HCEC 1CT (cell line): ENCODE measurements at regions not wholly inside any gene's neighbourhood (a gene's known extent, or its start where the extent isn't known, plus 50 kb on each side); places are given as distances from the start of the nearest gene placed in this dataset.
A peak's percentile ranks its signal among the peaks of the same experiment; 100 is the strongest.

Source experiments
- DNase-seq: peaks from one replicate; pipeline ENCODE4 v3.0.0-alpha.2; 2017

DNA sequence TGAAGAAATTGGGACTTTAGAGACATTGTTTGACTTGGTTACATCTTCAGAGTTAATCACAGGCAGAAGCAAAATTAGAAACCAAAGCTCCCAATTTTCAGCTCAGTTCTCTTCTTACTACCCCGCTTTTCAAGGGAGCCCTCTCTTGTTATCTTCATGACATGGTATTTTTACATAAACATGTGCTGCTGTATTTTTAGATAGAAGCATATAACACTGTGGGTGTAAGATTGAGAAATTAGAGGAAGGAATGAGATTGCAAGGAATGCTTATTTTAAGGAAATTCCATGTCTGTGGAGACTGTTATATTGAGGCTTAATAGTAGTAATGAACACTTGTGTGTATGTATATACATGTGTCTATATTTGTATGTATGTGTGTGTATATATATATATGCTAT is 401.6 kb downstream of the TMEM232 start:
- no peak for DNase-seq

DNA sequence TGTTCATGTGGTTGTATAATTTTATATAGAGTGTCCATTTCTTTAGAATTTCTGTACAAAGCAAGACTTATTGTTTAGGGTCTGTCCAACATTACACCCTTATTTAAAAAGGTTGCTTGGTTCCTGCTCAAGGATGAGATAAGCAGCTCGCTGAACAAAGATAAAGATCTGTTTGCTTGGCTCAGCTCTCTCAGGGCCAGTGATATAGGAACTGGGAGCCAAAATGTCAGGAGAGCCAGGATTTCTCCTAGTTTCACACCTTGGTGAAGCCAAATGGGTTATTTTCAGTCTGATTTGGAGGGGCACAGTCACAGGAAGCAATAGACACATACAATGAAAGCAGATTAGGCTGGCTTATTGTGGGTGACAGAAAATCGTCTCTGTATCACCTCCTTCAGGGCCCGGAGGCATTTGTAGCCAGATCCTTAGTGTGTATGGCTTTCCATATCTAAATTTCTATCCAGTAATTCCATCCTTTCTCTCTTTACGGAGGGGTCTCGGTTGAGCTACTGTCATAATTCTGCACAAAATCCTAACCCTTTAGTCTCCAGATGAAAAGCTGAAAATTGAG is 396.4 kb downstream of the TMEM232 start:
- DNase-seq, result no peak

DNA sequence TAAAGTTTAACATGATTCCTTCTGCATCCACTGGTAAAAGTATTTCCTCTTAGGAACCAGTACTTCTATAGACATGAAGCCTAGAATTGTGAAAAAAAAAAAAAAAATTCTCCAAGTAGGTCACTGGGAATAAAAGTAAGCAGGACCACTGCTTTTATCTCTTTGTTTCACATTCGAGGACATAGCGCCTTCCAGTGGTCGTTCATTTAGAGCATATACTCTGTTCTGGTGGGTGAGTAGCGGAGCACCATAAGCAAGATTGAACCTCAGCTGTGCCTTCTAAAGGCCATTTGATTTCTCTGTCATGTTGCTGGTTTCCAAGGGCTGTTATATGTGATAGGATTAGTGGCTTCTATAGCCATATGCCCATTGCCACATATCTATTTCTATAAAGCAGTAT is 393.1 kb downstream of the TMEM232 start:
- DNase-seq, result peak; percentile 12

DNA sequence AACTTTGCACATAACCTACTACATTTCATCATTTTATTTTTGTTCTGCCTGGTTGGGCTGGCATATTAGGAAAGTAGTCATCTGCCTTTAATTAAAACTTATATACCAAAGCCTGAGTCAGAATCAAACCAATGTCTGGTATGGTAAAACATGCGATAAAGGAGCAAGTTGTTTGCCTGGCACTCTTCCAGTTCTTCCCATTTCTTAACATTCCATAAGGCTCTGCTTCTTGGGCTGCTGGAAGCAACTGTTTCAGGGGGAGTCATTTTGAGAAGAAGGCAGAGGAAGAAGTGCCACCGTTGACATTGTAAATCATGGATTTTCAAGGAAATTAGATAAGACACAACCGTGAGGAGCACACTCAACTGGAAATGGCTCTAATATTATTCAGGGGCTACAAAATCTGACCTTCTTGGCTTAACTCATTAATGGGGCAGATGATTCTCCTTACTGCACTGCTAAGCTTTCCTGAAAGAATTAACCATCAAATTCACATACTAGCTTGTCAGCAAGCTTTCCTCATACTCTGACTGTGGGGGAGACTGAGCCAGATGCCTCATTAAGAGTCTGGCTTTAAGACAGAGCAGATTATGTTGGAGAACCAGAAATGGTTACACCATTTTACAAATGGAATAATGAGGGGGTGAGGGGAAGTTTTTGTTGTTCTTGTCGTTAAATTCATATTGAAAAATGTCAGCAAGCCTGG is 391.0 kb downstream of the TMEM232 start:
- no peak for DNase-seq

DNA sequence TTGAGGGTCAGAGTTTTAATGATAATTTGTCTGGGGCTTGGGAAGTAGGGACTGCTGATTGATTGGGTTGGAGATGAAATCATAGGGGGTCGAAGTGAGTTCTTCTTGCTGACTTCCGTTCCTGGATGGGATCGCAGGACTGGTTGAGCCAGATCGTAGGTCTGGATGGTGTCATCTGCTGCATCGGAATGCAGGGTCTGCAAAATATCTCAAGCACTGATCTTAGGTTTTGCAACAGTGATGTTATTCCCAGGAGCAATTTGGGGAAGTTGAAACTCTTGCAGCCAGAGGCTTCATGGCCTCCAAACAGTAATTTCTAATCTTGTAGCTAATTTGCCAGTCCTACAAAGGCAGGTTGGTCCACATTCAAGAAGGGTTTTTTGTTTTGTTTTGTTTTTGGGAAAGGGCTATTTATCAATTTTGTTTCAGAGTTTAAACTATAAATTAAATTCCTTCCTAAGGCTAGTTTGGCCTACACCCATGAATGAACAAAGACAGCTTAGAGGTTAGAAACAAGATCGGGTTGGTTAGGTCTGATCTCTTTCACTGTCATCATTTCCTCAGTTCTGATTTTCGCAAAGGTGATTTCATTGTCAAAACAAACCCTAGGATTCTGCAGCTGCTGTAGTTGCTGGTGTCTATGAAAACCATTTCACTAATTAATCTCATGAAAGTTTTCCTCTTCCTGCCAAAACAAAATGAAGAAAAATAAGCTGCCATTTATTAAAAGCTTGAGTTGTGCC is 388.0 kb downstream of the TMEM232 start:
- DNase-seq, result no peak

DNA sequence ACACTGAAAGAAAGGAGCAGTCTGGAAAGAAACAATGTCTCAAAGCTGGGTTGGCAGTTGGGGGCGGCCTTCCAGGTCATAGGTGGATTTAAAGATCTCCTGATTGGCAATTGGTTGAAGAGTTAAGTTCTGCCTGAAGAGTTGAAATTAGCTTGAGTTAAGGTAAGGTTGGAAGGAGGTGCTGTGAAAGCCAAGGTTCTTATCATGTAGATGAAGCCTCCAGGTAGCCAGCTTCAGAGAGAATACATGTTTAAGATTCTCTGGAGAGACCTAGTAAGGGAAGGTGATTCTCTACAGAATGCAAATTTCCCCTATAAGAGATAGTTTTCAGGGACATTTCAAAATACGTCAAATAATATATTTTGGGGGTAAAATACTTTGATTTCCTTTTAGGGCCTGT is 387.1 kb downstream of the TMEM232 start:
- DNase-seq, result no peak

DNA sequence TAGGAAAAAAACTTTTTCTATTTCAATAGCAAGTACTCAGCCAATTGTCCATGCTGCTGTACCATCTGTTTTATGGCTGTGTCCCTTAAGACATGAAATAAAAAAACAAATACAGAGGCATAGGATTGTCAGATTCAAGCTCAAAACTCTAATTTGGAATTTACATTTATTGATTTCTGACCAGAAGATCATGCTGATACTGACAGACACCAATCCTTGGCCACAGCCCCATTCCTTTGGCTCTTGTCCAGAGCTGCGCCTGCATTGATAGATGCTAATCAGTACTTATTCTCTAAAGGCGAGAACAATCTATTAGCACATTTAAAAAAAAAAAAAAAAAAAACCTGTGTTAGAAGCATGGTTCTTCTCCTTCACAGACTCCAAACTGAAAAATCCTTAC is 384.6 kb downstream of the TMEM232 start:
- DNase-seq, result no peak

DNA sequence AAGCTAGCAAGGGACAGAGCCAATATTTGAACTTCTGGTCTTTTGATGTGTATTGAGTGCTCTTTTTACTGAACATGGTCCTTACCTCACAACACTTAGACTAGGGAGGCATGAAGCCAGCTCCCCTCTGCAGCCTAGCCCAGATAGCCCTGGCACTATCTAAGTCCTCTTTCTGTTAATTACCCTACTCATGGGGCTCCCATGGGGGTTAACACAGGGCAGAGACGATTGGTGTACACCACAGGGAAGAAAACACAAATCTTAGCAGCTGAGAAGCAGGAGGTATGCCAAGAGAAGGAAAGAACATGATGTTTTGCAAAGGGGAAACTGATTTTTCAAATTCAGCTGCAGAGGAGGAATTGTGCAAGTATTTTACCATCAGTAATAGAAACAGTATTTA is 383.8 kb downstream of the TMEM232 start:
- no peak for DNase-seq

DNA sequence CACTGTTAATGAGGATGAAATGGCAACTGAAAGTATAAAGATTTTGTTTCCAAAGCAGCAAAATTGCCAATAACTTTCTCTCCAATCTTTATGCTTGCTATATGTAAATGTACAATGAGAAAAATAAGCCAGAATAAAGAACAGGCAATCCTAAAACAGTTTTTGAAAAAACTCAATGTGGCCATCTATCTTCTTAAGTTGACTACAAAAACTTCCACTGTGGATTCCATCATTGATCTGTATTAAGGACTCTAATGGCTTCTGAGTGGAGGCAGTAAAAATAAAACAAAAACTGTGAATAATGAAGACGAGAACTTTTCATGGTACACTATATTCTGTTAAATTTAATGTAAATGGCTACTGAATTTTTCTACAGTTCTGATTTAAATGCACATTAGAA is 382.9 kb downstream of the TMEM232 start:
- no peak for DNase-seq

DNA sequence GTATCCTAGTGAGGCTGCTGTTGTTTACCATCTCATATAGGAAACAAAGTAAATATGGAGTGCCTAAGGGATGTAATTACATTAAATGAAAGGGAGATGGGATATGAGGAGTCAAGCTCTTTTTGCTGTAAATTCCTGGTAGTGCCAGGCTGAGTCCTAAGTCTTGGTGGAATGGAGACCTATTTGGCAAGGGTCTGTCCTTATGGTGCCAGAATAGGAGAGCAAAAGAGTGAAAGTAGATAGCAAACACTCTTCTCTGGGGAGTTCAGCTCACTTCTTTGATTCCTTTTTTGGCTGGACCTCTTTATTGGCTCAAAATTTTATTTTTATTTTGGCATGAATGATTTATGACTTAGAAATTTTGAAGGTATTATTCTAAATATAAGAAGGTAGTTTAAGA is 380.8 kb downstream of the TMEM232 start:
- no peak for DNase-seq

DNA sequence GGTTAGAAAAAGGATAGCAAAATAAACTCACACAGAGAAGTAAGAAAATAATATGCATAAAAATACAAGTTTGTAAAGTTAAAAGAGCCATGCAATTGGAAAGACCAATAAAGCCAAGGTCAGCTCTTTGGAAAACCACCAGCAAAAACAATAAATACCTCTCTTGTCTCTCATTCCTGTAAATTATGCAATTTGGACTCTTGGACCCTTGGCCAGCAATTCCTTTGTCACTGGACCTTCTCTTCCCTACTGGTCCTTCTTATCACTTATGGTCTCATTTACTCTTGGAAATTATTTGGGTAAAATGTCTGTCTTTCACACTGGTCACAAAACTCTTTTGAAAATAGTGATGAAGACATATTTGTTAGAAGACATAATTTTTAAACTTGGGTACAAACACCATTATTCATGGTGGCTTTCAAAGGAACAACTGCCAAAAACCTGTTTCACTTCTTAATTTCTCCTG is 379.5 kb downstream of the TMEM232 start:
- no peak for DNase-seq

DNA sequence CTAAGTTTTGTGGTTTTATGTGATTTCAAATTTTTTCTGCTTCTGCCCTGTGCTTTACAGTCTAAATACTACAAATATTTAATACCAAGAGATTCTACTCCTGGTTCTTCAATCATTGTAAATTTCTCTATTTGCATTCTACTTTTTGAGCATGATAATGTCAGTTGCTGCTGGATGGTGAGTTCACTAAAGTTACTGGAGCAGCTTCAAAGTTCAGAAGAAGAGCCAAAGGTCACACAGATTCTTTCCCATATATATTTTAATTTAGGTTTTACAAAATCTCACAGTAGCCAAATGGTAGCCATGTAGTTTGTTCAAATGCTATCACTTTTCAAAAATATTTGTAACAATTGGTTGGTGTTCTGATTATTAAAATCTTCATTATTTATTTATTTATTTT is 378.7 kb downstream of the TMEM232 start:
- no peak for DNase-seq

DNA sequence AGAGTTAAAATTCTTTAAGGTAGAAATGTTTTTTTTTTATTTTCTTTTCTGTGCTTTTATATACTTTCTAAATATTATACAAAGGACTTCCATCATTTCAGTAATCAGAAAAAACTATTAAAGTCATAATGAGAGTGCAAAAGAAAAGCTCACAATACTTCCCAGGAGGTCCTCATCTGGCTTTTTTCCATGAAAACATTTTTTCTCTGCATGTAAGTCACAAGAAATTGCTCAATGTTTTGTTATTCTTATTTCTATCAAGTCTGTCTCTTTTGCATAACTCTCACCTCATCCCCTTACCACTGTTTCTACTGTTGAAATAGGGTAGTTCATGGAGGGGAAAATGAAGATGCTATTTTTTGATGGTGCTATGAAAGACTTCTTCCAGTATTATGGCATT is 375.0 kb downstream of the TMEM232 start:
- DNase-seq, result no peak

DNA sequence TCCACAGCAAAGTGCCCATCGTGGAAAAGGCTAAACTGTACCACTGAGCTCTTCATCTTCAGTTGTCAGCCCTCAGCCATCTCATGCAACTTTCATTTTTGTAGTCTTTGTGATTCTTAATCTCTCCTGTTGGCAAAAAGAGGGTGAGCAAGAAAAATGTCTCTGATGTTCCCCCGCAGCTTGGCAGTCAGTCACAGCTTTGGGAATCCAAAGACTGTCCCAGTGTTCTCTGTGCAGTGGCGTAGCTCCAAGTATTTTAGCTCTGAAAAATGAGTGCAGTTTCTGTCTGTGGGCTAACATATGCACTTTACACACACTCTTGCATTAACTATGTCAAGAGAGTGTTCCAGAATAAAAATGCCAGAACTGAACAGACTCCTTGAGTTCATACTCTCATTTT is 372.2 kb downstream of the TMEM232 start:
- DNase-seq, result no peak

DNA sequence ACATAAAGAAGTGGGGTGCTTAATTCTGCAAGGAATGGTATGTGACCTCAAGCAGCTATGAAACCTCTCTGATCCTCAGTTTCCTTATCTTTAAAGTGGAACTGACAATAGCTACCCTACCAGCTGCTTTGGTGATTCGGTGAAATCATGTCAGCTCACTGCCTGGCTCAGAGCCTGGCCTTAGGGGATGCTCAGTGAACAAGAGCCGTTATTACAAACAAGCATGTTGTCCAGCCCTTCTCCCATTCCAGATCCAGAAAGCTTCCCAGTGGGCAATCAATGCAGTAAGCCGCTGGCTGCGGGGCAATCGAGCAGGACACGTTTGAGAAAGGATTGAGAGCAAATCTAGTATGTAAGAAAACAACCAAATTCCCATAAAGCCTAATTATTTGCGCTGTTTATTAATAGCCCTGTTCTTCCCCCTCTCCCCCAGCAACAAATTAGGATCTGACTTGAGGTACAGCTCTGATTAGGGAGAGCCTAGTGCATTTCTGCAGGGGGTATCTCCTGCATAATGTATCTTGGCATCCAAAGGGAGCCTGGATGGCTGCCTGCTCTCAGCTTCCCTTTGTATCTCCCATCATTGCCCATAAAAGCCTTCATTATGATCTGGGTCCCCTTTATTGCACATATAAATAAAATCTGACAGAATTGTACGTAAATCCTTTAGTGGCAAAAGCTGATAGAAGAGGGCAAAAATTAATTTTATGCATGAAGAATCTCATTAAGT is 371.4 kb downstream of the TMEM232 start:
- DNase-seq, result no peak

DNA sequence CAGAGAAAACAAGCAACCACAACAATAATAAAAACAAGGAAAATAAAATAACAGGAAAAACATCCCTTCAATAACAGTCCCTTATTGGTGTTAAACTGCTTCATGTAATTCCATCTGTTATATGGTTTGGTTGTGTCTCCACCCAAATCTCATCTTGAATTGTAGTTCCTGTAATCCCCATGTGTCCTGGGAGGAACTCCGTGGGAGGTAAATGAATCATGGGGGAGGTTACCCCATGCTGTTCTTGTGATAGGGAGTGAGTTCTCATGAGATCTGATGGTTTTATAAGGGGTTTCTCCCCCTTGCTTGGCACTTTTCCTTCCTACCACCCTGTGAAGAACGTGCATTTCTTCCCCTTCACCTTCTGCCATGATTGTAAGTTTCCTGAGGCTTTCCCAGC is 369.8 kb downstream of the TMEM232 start:
- DNase-seq, result no peak

DNA sequence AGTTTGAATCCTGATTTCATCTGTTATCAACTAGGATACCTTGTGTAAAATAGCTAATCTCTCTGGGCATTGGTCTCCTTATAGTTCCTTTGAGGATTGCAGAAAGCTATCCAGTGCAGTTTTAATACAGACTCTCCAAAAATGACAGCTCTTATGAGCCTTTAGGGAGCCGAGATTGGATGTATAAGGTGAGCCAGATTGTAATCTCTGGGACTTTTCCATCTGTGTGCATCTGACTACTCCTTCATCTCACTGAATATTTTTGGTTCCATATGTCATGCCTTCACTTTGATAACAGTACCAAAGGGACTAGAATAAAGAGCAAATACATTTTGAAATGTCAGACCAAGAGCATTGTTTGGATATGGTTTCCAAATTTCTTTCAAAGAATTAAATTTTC is 367.2 kb downstream of the TMEM232 start:
- DNase-seq, result no peak

DNA sequence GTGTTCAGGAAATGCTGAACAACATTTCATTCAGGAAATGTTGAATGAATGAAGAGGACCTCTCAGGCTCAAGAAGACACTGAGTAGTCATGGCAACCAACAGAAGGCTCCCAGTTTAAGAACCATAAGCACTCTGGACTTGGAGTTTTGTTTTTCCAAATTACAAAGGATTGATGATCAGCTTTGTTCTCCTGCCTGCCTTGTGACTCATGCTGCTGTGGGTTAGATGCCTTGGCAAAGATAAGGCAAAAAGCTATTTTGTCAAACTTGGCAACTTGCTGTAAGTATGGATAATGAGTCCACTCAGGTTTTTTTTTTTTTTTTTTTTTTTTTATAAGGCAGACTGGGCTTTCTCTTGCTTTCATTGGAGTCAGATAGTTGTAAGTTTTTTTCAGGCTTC is 365.0 kb downstream of the TMEM232 start:
- DNase-seq, result no peak

DNA sequence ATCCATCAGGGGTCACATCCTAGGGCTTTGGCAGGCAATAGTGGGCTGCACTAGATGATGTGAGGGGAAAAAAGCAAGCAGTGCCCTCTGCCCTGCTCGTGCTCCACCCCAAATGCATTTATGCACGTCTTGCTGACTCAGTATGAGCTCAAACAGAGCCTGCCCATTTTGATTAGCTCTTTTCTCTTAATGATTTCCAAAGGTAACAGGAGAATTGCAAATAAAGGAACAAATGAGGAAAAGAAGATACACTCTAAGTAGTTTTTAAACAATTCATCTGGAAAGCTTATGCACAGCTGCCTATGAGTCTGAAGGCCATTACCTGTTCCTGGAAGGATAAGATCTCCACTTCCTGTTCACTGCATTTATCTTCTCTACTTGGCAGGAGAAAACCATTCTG is 364.2 kb downstream of the TMEM232 start:
- DNase-seq, result no peak

DNA sequence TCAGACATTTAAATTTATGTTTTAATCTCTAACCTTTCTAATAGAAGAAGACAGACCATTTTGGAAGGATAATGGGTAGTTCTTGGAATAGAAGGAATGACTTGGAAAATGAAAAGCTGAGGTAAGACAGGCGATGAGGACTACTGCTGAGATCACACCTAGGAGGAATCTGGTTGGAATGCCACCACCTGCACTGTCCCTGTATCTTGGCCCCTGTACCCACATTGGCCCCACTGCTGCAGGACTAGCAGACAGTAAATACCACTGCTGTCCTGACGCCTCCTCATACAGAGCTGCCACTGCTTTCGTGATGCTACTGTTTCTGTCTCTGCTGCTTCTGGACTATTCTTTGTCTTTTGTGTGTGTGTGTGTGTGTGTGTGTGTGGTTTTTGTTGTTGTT is 359.8 kb downstream of the TMEM232 start:
- no peak for DNase-seq
